Fibroblast of lung (primary cell): ENCODE measurements at regions not wholly inside any gene's neighbourhood (a gene's known extent, or its start where the extent isn't known, plus 50 kb on each side); places are given as distances from the start of the nearest gene placed in this dataset.

Experiments
- DNase-seq, 2 donors: peaks; one replicate each; pipeline versions ENCODE4 v3.0.0 to v3.0.0-alpha.2; 2010; ENCODE audit warnings: low read depth in 2 of 2
- H2AFZ ChIP-seq: 2 replicates; pipeline ENCODE4 v1.5.1; 2012; ENCODE audit warnings: low read length, control low read depth, inconsistent platforms
- H3K27ac ChIP-seq: 2 replicates; pipeline ENCODE4 v1.5.1; 2011; ENCODE audit warnings: low read length, control low read depth; ENCODE audit not compliant: insufficient read depth
- H3K27me3 ChIP-seq: 2 replicates; pipeline ENCODE4 v1.5.1; 2011; ENCODE audit warnings: mild to moderate bottlenecking, low read length; ENCODE audit not compliant: control insufficient read depth, insufficient read depth
- H3K36me3 ChIP-seq: 2 replicates; pipeline ENCODE4 v1.5.1; 2011; ENCODE audit warnings: low read length; ENCODE audit not compliant: control insufficient read depth, insufficient read depth
- H3K4me1 ChIP-seq: 2 replicates; pipeline ENCODE4 v1.5.1; 2011; ENCODE audit warnings: low read length; ENCODE audit not compliant: control insufficient read depth, insufficient read depth; ENCODE audit errors: extremely low read depth
- H3K4me2 ChIP-seq: 2 replicates; pipeline ENCODE4 v1.5.1; 2011; ENCODE audit warnings: low read length, control low read depth; ENCODE audit not compliant: insufficient read depth; ENCODE audit errors: extremely low read depth
- H3K4me3 ChIP-seq, 4 experiments: fragments of 200-600 bp in 1 of 4; sonication (generic) in 1 of 4; replicated peaks in 1 of 4; 2 replicates each; pipeline ENCODE4 v1.5.1; 2011 to 2016; ENCODE audit warnings: low read length in 4 of 4, low read depth in 3 of 4, mild to moderate bottlenecking in 3 of 4, control low read depth in 2 of 4, inconsistent platforms in 1 of 4, mixed read lengths in 1 of 4; ENCODE audit not compliant: insufficient read depth in 1 of 4; ENCODE audit errors: control extremely low read depth in 1 of 4
- H3K79me2 ChIP-seq: 2 replicates; pipeline ENCODE4 v1.5.1; 2012; ENCODE audit warnings: mild to moderate bottlenecking, low read length, inconsistent platforms; ENCODE audit not compliant: control insufficient read depth, insufficient read depth
- H3K9ac ChIP-seq: 2 replicates; pipeline ENCODE4 v1.5.1; 2011; ENCODE audit warnings: mild to moderate bottlenecking, low read length, control low read depth; ENCODE audit not compliant: insufficient read depth
- H3K9me3 ChIP-seq: 2 replicates; pipeline ENCODE4 v1.5.1; 2012; ENCODE audit warnings: low read depth, low read length; ENCODE audit not compliant: control insufficient read depth, insufficient read depth
- H4K20me1 ChIP-seq: 2 replicates; pipeline ENCODE4 v1.5.1; 2011; ENCODE audit warnings: low read length; ENCODE audit not compliant: control insufficient read depth, insufficient read depth; ENCODE audit errors: extremely low read depth
- EZH2 ChIP-seq: IDR thresholded peaks from 2 replicates; pipeline ENCODE4 v1.5.1; 2012; ENCODE audit warnings: low read length, control low read depth, mild to moderate bottlenecking; ENCODE audit errors: missing control alignments
- TF ChIP-seq, protein P1 (sequence below), 2 donors: IDR thresholded peaks in 1 of 2; conservative IDR thresholded peaks in 1 of 2; 1 replicate in 1 of 2; 2 replicates in 1 of 2; pipeline ENCODE4 v1.5.1; 2011 to 2012; ENCODE audit warnings: low read length in 2 of 2, control low read depth in 1 of 2, inconsistent platforms in 1 of 2, low read depth in 1 of 2, mild to moderate bottlenecking in 1 of 2

DNA sequence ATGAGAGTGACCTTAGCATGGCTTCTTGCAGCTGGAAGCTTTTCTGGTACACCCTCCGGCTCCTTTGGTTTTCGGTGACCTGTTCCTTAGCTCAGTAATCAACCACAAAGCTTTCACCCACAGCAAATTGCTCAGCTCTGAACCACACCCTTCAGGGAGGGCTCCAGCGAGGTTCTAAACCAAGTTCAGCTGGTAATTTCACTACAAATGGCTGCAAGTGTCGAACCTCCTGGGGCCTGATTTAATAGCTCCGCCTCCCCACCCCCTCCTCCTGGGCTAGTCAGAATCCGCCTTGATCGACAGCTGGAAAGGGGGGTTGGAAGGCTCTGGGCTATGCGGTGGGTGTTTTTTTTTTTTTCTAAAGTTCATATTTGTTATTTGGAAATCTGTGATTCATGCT, 150.9 kb upstream of the MCTP2 start:
- Histone ChIP-seq H3K27me3 (no peaks in the 10 kb centered on the region), H3K27ac (no peak overlapping the region), H3K9me3 (no peaks in the 10 kb centered on the region), H3K4me1 (no peaks in the 10 kb centered on the region), H3K9ac (no peak overlapping the region), H3K79me2 (no peaks in the 10 kb centered on the region), H3K4me3 (no peak overlapping the region), H4K20me1 (no peaks in the 10 kb centered on the region), H3K36me3 (no peaks in the 10 kb centered on the region), H3K4me2 (no peak overlapping the region), H2AFZ (no peak overlapping the region)
- TF ChIP-seq EZH2: no peak
- TF ChIP-seq, protein P1, sequence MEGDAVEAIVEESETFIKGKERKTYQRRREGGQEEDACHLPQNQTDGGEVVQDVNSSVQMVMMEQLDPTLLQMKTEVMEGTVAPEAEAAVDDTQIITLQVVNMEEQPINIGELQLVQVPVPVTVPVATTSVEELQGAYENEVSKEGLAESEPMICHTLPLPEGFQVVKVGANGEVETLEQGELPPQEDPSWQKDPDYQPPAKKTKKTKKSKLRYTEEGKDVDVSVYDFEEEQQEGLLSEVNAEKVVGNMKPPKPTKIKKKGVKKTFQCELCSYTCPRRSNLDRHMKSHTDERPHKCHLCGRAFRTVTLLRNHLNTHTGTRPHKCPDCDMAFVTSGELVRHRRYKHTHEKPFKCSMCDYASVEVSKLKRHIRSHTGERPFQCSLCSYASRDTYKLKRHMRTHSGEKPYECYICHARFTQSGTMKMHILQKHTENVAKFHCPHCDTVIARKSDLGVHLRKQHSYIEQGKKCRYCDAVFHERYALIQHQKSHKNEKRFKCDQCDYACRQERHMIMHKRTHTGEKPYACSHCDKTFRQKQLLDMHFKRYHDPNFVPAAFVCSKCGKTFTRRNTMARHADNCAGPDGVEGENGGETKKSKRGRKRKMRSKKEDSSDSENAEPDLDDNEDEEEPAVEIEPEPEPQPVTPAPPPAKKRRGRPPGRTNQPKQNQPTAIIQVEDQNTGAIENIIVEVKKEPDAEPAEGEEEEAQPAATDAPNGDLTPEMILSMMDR (conservative IDR thresholded peaks at IDR 0.05 in 1 of 2, IDR thresholded peaks at IDR 0.05 in 1 of 2; ENCODE audit: low read depth in 1 of 2, low read length in 2 of 2): no peak
- DNase-seq: peak; percentile 77 to 83

DNA sequence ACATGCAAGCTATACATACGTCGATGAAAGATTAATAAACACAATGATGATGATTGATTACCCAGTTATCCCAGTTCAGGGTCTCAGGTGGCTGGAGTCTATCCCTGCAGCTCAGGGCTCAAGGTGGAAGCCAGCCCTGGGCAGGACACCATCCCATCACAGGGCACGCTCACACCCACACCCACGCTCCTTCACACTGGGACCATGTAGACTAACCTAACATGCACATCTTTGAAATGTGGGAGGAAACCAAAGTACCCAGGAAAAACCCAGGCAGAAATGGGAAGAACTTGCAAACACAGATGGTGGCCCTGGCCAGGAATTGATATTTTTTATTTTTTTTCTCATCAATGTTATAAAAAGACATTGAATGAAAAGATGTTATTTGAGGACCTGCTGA, 151.4 kb upstream of the MCTP2 start:
- no peak for DNase-seq
- no peak for TF ChIP-seq EZH2
- TF ChIP-seq, protein P1 (conservative IDR thresholded peaks at IDR 0.05 in 1 of 2, IDR thresholded peaks at IDR 0.05 in 1 of 2; ENCODE audit: low read depth in 1 of 2, low read length in 2 of 2): no peak
- H3K79me2 ChIP-seq: no peaks in the 10 kb centered on the region
- H4K20me1 ChIP-seq: no peaks in the 10 kb centered on the region
- H2AFZ ChIP-seq: no peak overlapping the region
- H3K4me2 ChIP-seq: no peak overlapping the region
- no peak overlapping the region for H3K4me3 ChIP-seq
- H3K4me1 ChIP-seq: no peaks in the 10 kb centered on the region
- no peaks in the 10 kb centered on the region for H3K9me3 ChIP-seq
- H3K27me3 ChIP-seq: no peaks in the 10 kb centered on the region
- H3K27ac ChIP-seq: no peak overlapping the region
- H3K9ac ChIP-seq: no peak overlapping the region
- H3K36me3 ChIP-seq: no peaks in the 10 kb centered on the region

DNA sequence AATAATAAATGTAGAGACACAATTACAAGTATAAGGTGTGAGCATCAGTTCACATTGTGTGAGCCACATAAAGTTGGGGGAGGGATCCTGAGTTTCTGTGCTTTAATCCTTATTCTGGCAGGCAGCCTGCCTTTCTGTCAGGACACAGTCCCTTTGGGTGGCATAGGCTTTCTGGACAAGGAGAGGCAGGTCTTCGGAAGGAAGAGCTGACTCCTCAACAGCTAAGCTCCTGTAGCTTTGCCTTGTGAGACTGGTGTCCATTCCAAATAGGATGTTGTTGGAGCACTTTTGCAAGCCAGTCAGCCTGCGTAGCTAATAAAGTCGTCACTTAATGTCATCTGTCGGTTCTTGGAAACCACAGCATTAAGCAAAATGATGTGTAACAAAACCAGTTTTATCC, 151.9 kb upstream of the MCTP2 start:
- Histone ChIP-seq H3K27ac (no peak overlapping the region), H3K4me2 (no peak overlapping the region), H3K27me3 (no peaks in the 10 kb centered on the region), H3K4me3 (no peak overlapping the region), H3K9ac (no peak overlapping the region), H3K79me2 (no peaks in the 10 kb centered on the region), H4K20me1 (no peaks in the 10 kb centered on the region), H2AFZ (no peak overlapping the region), H3K4me1 (no peaks in the 10 kb centered on the region), H3K36me3 (no peaks in the 10 kb centered on the region), H3K9me3 (no peaks in the 10 kb centered on the region)
- DNase-seq: no peak
- TF ChIP-seq EZH2: no peak
- TF ChIP-seq, protein P1 (conservative IDR thresholded peaks at IDR 0.05 in 1 of 2, IDR thresholded peaks at IDR 0.05 in 1 of 2; ENCODE audit: low read depth in 1 of 2, low read length in 2 of 2): no peak
